D721Med (cell line): ENCODE measurements at regions not wholly inside any gene's neighbourhood (a gene's known extent, or its start where the extent isn't known, plus 50 kb on each side); places are given as distances from the start of the nearest gene placed in this dataset.

ENCODE experiments used
- DNase-seq: peaks from one replicate; pipeline ENCODE4 v3.0.0; 2011; ENCODE audit warnings: low spot score; ENCODE audit not compliant: insufficient read length
- FAIRE-seq: peaks from 2 replicates; lab custom pipeline; 2011; peaks lifted over from hg19 to GRCh38; lab: Jason Lieb, UNC
- TF ChIP-seq, protein P1 (sequence below): IDR thresholded peaks from 2 replicates; pipeline ENCODE4 v1.5.1; 2012; ENCODE audit warnings: mild to moderate bottlenecking, control low read depth; ENCODE audit not compliant: insufficient read depth; ENCODE audit errors: missing control alignments

DNA sequence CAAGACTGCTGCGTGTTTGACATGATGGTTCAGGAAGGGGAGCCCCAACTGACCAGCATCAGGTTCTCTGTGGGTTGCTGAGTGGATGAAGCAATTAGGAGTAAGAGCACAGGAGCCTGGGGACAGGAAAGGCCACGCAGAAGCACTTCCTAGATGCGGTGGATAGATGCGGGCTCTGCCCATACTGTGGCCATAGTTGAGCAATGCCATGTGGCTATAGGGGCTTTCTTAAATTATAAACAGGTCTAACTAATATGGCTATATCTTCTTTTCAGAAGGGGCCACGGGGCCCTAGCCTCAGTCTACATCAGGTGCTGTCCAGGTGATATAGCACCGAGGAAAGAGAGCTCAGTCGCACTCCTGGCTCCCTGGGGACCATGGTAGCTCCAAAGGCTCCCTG is 198.6 kb downstream of the GADD45G start:
- FAIRE-seq (no peak), DNase-seq (no peak)
- TF ChIP-seq, protein P1, sequence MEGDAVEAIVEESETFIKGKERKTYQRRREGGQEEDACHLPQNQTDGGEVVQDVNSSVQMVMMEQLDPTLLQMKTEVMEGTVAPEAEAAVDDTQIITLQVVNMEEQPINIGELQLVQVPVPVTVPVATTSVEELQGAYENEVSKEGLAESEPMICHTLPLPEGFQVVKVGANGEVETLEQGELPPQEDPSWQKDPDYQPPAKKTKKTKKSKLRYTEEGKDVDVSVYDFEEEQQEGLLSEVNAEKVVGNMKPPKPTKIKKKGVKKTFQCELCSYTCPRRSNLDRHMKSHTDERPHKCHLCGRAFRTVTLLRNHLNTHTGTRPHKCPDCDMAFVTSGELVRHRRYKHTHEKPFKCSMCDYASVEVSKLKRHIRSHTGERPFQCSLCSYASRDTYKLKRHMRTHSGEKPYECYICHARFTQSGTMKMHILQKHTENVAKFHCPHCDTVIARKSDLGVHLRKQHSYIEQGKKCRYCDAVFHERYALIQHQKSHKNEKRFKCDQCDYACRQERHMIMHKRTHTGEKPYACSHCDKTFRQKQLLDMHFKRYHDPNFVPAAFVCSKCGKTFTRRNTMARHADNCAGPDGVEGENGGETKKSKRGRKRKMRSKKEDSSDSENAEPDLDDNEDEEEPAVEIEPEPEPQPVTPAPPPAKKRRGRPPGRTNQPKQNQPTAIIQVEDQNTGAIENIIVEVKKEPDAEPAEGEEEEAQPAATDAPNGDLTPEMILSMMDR, result no peak

DNA sequence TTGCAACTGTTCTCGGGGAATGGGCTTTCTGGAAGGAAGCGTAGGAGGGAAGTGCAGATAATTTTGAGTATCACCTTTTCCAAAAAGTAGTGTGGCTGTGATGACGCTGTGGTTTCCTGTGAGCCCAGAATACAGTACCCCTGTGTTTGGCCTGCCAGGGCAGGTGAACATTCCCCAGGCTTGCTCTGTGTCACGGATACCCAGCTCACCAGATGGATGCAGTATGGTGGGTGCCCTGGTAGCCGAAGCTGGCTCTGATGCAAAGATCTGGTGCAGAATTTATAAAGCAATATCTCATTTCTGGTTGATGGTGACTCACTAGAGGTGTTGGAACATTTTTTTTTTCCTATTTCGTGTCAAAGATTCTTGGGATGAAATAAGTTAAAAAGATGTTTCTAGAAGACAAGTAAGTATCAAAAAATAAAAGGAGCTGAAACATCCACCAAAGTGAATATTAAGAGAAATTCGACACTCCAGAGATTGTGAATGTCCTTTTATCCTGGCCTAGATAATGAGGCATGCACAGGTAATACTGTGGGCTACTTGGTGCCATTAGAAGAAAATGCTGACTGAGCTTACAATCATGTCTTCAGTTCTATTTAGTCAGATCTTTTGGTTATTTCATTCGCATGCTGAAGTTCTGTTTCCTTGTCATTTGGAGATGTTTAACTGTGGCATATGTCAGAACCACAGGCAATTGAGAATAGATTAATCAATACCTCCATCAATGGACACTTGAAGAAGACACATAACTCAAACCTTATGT is 200.1 kb downstream of the GADD45G start:
- DNase-seq (no peak), FAIRE-seq (no peak)
- TF ChIP-seq, protein P1, result no peak

DNA sequence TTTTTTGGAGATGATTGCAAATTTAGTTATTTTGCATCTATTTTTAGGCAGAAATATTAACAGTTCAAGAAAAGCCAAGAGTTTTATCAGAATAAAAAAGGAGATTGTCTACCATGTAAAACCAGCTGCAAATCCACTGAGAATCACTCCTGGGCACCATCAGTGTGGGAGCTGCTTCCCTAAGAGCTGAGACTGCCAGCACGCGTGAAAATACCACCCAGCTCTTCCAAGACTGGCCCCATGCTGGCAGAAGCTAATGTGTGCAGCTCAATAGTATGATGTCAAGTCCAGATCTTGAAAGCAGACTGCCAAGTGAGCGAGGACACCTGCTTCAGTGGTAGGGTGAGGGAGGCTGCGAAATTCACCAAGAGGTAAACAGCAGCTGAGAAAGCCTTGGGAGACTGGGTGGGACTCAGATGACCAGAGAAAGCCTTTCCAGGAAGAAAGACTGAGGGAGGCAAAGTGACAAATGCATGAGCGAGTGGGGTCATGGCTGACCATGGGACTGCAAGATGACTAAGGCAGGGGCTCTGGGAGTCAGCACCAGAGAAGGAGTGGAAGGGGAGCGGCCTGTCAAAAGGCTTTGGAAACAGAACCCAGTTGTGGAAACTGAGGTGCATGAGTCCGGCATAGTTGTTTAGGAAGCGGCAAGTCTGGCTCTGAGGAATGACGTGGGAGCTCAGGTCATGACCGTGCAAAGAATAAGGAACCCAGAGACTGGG is 200.9 kb downstream of the GADD45G start:
- TF ChIP-seq, protein P1, result no peak
- DNase-seq (no peak), FAIRE-seq (no peak)

DNA sequence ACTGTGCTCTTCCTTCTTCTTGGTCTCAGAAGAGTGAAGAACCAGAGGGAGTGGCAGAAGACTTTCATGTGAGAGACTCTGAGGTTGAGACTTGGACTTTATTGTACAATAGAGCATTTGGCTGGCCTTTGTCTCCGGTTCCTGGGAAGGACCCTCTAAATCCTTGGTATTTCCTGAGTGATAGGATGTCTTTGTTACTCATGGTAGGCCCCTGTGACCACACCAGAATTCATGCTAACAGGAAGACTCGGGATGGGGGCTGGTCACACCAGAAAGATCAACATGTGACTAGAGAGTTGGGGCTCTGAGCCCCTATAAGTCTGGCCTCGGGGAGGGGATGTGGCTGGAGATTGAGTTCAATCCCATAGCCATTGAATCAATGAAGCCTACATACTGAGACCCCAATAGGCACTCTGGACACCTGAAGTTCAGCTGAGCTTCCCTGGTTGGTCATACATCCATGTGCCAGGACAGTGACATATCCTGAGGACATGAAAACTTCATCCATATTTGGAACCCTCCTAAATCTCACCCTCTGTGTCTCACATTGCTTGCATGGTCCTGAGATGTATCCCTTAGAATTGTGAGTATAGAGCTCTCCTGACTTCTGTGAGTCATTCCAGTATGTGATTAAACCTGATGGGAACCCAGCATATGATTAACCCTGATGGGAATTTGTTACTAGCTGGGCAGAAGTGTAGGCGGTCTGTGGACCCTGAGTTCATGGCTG is 201.7 kb downstream of the GADD45G start:
- TF ChIP-seq, protein P1, result no peak
- DNase-seq (no peak), FAIRE-seq (no peak)

DNA sequence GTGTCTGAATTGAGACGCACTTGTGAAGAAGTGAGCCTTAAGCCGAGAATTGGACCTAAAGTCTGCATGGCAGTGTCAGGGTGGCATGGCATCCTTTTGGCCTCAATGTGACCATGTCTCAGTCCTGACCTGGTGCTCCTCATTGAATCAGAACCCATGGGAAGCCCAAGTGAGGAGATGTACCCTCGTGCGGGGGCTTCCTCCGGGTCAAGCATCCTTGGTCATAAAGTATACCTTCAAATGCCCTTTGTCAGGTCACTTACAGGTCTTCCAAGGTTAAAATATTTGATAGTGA is 202.2 kb downstream of the GADD45G start:
- FAIRE-seq, result no peak
- TF ChIP-seq, protein P1, result no peak
- no peak for DNase-seq

DNA sequence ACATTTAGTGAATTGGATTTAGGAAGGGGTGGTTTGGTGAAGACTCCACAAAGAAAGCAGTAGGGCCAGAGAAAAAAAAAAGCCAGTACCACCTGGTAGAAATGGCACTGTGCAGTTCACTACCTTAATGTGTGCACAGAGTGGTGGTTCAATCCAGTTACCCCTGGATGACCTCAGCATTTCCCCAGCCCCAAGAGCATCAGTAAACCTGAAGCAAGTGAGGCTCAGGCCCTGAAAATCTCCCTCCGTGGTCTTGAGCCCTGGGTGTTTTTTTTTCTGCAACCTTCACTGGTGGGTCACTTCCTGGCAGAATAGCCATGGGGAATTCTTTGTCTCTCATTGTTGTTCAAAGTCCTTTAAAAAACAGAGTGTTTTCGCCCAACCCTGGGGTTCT is 202.9 kb downstream of the GADD45G start:
- FAIRE-seq (no peak), DNase-seq (no peak)
- TF ChIP-seq, protein P1, result no peak
